Endothelial cell of umbilical vein (primary cell): ENCODE measurements at regions not wholly inside any gene's neighbourhood (a gene's known extent, or its start where the extent isn't known, plus 50 kb on each side); places are given as distances from the start of the nearest gene placed in this dataset.

Source experiments
- EZH2 ChIP-seq: IDR thresholded peaks from 2 replicates; pipeline ENCODE4 v1.6.1; 2012; ENCODE audit warnings: borderline replicate concordance, low read depth, mild to moderate bottlenecking, moderate library complexity, low read length, inconsistent platforms; ENCODE audit not compliant: severe bottlenecking
- GATA2 ChIP-seq: IDR thresholded peaks from 2 replicates; pipeline ENCODE4 v1.7.0; 2011; ENCODE audit warnings: low read depth, mild to moderate bottlenecking, moderate library complexity, mixed read lengths, low read length; ENCODE audit not compliant: insufficient read length, insufficient read depth
- JUN ChIP-seq: IDR thresholded peaks from 2 replicates; pipeline ENCODE4 v1.6.1; 2011; ENCODE audit warnings: borderline replicate concordance, low read depth; ENCODE audit not compliant: insufficient read length, insufficient read depth
- POLR2A ChIP-seq: IDR thresholded peaks from 2 replicates; pipeline ENCODE4 v1.6.1; 2012; ENCODE audit warnings: low read depth, mild to moderate bottlenecking, control low read depth, low read length
- POLR2AphosphoS5 ChIP-seq: IDR thresholded peaks from 2 replicates; pipeline ENCODE4 v1.6.1; 2012; ENCODE audit warnings: low read depth, mild to moderate bottlenecking, control low read depth, low read length, moderate library complexity; ENCODE audit not compliant: insufficient read depth
- TF ChIP-seq, protein P1 (sequence below): IDR thresholded peaks from 2 replicates; pipeline ENCODE4 v1.6.1; 2011; ENCODE audit not compliant: insufficient read depth, insufficient read length
- TF ChIP-seq, protein P2 (sequence below), 2 donors: IDR thresholded peaks; 1 replicate in 1 of 2; 2 replicates in 1 of 2; pipeline ENCODE4 v1.5.1; 2011; ENCODE audit warnings: low read length in 2 of 2, mild to moderate bottlenecking in 2 of 2, moderate library complexity in 2 of 2, control low read depth in 1 of 2, inconsistent platforms in 1 of 2, low read depth in 1 of 2; ENCODE audit not compliant: insufficient read depth in 1 of 2; ENCODE audit errors: extremely low read depth in 1 of 2

DNA sequence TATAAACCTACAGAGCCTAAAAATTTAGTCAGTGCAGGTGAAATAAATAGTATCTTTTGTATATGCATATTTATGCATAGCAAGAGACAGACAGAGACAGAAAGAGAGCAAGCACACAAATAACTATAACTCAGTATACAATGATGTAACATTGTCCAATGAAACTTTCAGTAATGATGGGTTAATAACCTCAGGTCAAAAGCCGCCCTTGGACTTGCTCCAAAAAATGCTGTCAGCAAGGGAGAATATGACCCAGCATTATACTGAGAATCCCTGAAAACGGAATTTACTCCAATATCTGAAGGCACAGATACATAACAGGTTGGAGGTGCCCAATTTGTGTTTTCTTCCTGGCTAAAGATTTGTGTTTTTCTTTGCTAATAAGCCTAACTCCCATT lies 590.6 kb upstream of the NOX3 start:
- TF ChIP-seq, protein P1, sequence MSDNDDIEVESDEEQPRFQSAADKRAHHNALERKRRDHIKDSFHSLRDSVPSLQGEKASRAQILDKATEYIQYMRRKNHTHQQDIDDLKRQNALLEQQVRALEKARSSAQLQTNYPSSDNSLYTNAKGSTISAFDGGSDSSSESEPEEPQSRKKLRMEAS: no peak
- TF ChIP-seq, protein P2, sequence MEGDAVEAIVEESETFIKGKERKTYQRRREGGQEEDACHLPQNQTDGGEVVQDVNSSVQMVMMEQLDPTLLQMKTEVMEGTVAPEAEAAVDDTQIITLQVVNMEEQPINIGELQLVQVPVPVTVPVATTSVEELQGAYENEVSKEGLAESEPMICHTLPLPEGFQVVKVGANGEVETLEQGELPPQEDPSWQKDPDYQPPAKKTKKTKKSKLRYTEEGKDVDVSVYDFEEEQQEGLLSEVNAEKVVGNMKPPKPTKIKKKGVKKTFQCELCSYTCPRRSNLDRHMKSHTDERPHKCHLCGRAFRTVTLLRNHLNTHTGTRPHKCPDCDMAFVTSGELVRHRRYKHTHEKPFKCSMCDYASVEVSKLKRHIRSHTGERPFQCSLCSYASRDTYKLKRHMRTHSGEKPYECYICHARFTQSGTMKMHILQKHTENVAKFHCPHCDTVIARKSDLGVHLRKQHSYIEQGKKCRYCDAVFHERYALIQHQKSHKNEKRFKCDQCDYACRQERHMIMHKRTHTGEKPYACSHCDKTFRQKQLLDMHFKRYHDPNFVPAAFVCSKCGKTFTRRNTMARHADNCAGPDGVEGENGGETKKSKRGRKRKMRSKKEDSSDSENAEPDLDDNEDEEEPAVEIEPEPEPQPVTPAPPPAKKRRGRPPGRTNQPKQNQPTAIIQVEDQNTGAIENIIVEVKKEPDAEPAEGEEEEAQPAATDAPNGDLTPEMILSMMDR (IDR thresholded peaks at IDR 0.05; ENCODE audit: extremely low read depth in 1 of 2, insufficient read depth in 1 of 2, low read depth in 1 of 2, low read length in 2 of 2): no peak
- no peak for TF ChIP-seq GATA2
- TF ChIP-seq POLR2AphosphoS5: no peak
- TF ChIP-seq POLR2A: no peak
- no peak for TF ChIP-seq JUN
- TF ChIP-seq EZH2: no peak
